GM12878 (cell line): ENCODE measurements at regions not wholly inside any gene's neighbourhood (a gene's known extent, or its start where the extent isn't known, plus 50 kb on each side); places are given as distances from the start of the nearest gene placed in this dataset.
A peak's percentile ranks its signal among the peaks of the same experiment; 100 is the strongest.

ENCODE experiments used
- ATAC-seq: fragments of 200-7000 bp; cut with Tn5 transposase; 3 replicates; pipeline ENCODE4 v1.9.1; 2020; ENCODE audit warnings: mild to moderate bottlenecking, moderate library complexity
- BruUV-seq: library from RNA; stranded (reverse); fragments of 400-500 nt; replicated peaks from 2 replicates; lab custom pipeline; 2021; lab: Mats Ljungman, UMichigan
- CTCF ChIA-PET: fragments of 300-600 bp; sonication (Branson Sonifier 250); formaldehyde crosslinking; extraction: SDS; loops from one replicate; lab custom pipeline; 2021; ENCODE audit warnings: inconsistent platforms; lab: Yijun Ruan, JAX
- POLR2A ChIA-PET: fragments of 350-600 bp; formaldehyde crosslinking; extraction: SDS; loops from one replicate; lab custom pipeline; 2021; ENCODE audit warnings: inconsistent platforms; lab: Charles Lee
- RAD21 ChIA-PET: fragments of 300-600 bp; sonication (Branson Sonifier 250); formaldehyde crosslinking; loops from one replicate; lab custom pipeline; 2023; ENCODE audit warnings: antibody characterized with exemption; ENCODE audit not compliant: unreplicated experiment; lab: Charles Lee
- SMC1A ChIA-PET: fragments of 300-600 bp; sonication (Branson Sonifier 250); formaldehyde crosslinking; loops from one replicate; lab custom pipeline; 2023; ENCODE audit not compliant: unreplicated experiment, uncharacterized antibody; lab: Charles Lee
- DNase-seq: peaks from one replicate; pipeline ENCODE4 v3.0.0-alpha.2; 2011; ENCODE audit warnings: low read depth, low spot score
- FAIRE-seq: peaks from 3 replicates; lab custom pipeline; 2011; peaks lifted over from hg19 to GRCh38; lab: Jason Lieb, UNC
- H2AFZ ChIP-seq: 2 replicates; pipeline ENCODE4 v1.6.0; 2011; ENCODE audit warnings: low read depth, low read length, control low read depth; ENCODE audit not compliant: control insufficient read depth
- H3K27ac ChIP-seq: 2 replicates; pipeline ENCODE4 v1.5.1; 2011; ENCODE audit warnings: control low read depth; ENCODE audit not compliant: control insufficient read depth, insufficient read depth
- H3K27me3 ChIP-seq, 2 experiments: replicated peaks in 1 of 2; 2 replicates each; pipeline versions ENCODE4 v1.6.0 to v1.6.1; 2011; ENCODE audit warnings: low read length in 1 of 2; ENCODE audit not compliant: control insufficient read depth in 2 of 2, insufficient read depth in 2 of 2
- H3K36me3 ChIP-seq, 2 experiments: 2 replicates each; pipeline ENCODE4 v1.5.1; 2011; ENCODE audit warnings: low read length in 1 of 2; ENCODE audit not compliant: control insufficient read depth in 2 of 2, insufficient read depth in 2 of 2
- H3K4me1 ChIP-seq: 2 replicates; pipeline ENCODE4 v1.6.1; 2011; ENCODE audit warnings: mild to moderate bottlenecking, low read length, moderate library complexity, mixed read lengths; ENCODE audit not compliant: control insufficient read depth, insufficient read depth
- H3K4me2 ChIP-seq: 2 replicates; pipeline ENCODE4 v1.6.0; 2011; ENCODE audit warnings: control low read depth; ENCODE audit not compliant: control insufficient read depth, insufficient read depth
- H3K4me3 ChIP-seq: fragments of 200-600 bp; sonication (generic); 2 replicates; pipeline ENCODE4 v1.5.1; 2016
- H3K79me2 ChIP-seq: 2 replicates; pipeline ENCODE4 v1.6.0; 2011; ENCODE audit warnings: low read length; ENCODE audit not compliant: control insufficient read depth, insufficient read depth
- H3K9ac ChIP-seq: 2 replicates; pipeline ENCODE4 v1.8.0; 2011; ENCODE audit warnings: low read length, control low read depth, mixed read lengths; ENCODE audit not compliant: control insufficient read depth, insufficient read depth
- H3K9me3 ChIP-seq: replicated peaks from 3 replicates; pipeline ENCODE4 v1.5.1; 2011; ENCODE audit warnings: mild to moderate bottlenecking, low read length; ENCODE audit not compliant: control insufficient read depth, insufficient read depth
- H4K20me1 ChIP-seq: 2 replicates; pipeline ENCODE4 v1.6.0; 2011; ENCODE audit not compliant: control insufficient read depth, insufficient read depth
- CREM ChIP-seq: IDR thresholded peaks from 2 replicates; pipeline ENCODE4 v1.6.1; 2014; ENCODE audit warnings: antibody characterized with exemption, low read depth
- JUNB ChIP-seq: IDR thresholded peaks from 2 replicates; pipeline ENCODE4 v1.6.1; 2016; ENCODE audit warnings: antibody characterized with exemption, mild to moderate bottlenecking
- NFIC ChIP-seq: IDR thresholded peaks from 2 replicates; pipeline ENCODE4 v1.6.1; 2012; ENCODE audit warnings: low read depth, mild to moderate bottlenecking, inconsistent platforms, low read length, moderate library complexity
- PML ChIP-seq: IDR thresholded peaks from 2 replicates; pipeline ENCODE4 v1.6.1; 2012; ENCODE audit warnings: low read length, inconsistent platforms
- RUNX3 ChIP-seq: IDR thresholded peaks from 2 replicates; pipeline ENCODE4 v1.6.1; 2012; ENCODE audit warnings: low read length, inconsistent platforms
- SPI1 ChIP-seq: IDR thresholded peaks from 2 replicates; pipeline ENCODE4 v1.6.1; 2011; ENCODE audit warnings: low read depth, mild to moderate bottlenecking, low read length, moderate library complexity, borderline replicate concordance; ENCODE audit not compliant: insufficient read depth
- TCF7 ChIP-seq: IDR thresholded peaks from 2 replicates; pipeline ENCODE4 v1.6.1; 2014; ENCODE audit warnings: antibody characterized with exemption, borderline replicate concordance
- WRNIP1 ChIP-seq: IDR thresholded peaks from 2 replicates; pipeline ENCODE4 v1.6.1; 2011; ENCODE audit warnings: low read depth, low read length, improper control_type of control experiment, borderline replicate concordance
- WGBS: methylation state at CpG from one replicate; pipeline ENCODE4 v1.1.6; 2016; ENCODE audit warnings: low lambda C conversion rate; ENCODE audit not compliant: insufficient replicate concordance, insufficient coverage; ENCODE audit errors: missing lambda C conversion rate; 5-methylcytosine and 5-hydroxymethylcytosine counted together
- in situ Hi-C: fragments of 300-500 bp; cut with MboI; formaldehyde crosslinking; loops from 9 replicates; pipeline ENCODE4 v1.14.3; 2018; ENCODE audit warnings: mixed read lengths
- intact Hi-C: fragments of 100-400 bp; cut with micrococcal nuclease; formaldehyde crosslinking; loops from one replicate; pipeline ENCODE4 v1.14.2; 2022; ENCODE audit not compliant: unreplicated experiment
- TF ChIP-seq, protein P1 (sequence below): IDR thresholded peaks from 2 replicates; pipeline ENCODE4 v1.6.1; 2012; ENCODE audit warnings: mild to moderate bottlenecking, low read depth, low read length
- TF ChIP-seq, protein P2 (sequence below): fragments of 450-650 bp; formaldehyde crosslinking; IDR thresholded peaks from 2 replicates; pipeline ENCODE4 v1.4.0; 2022; ENCODE audit warnings: mild to moderate bottlenecking, moderate library complexity
- TF ChIP-seq, protein P3 (sequence below), 3 experiments: IDR thresholded peaks in 2 of 3; conservative IDR thresholded peaks in 1 of 3; 2 replicates each; pipeline ENCODE4 v1.5.1; 2011; ENCODE audit warnings: low read depth in 3 of 3, low read length in 3 of 3, mild to moderate bottlenecking in 3 of 3, control low read depth in 2 of 3, moderate library complexity in 2 of 3, inconsistent platforms in 1 of 3, mixed read lengths in 1 of 3; ENCODE audit not compliant: control insufficient read depth in 2 of 3, insufficient read depth in 1 of 3; ENCODE audit errors: extremely low read depth in 1 of 3

DNA sequence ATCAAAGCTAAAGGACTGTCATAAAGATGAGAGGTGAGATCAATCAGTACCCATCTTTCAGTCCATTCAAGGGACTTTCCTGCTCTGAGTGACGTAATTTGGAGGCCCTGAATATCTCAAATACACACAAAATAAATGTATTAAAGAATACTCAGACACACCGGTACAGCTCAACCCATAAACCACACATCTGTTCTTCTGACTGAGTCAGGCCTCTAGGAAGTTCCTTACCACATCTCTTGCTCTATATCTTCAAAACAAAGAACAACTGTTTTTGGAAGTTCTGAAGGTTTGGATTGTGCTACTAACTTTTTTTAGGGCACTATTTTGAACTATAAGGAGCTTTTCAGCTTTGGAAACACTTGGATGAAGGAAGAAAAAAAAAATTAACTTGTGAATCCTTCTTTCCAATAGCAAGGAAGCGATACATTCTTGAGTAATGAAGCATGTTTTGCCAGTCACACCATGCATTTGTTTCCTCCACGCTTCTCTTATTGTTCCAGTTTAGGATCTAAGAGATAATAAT lies 866.5 kb upstream of the VRK2 start:
- RAD21 ChIA-PET = no interaction called here
- FAIRE-seq = no peak
- Histone ChIP-seq H2AFZ (no peak overlapping the region), H3K79me2 (no peaks in the 10 kb centered on the region), H3K9me3 (no peaks in the 10 kb centered on the region), H3K4me1 (no peaks in the 10 kb centered on the region), H4K20me1 (no peaks in the 10 kb centered on the region), H3K9ac (no peak overlapping the region), H3K4me3 (no peak overlapping the region), H3K27me3 (no peaks in the 10 kb centered on the region), H3K36me3 (no peaks in the 10 kb centered on the region), H3K27ac (no peak overlapping the region), H3K4me2 (no peak overlapping the region)
- in situ Hi-C loops (no loop called here), intact Hi-C loops (no loop called here)
- BruUV-seq = no TSS peak
- WGBS = 14% methylated on average over 4 of the region's 4 CpGs
- POLR2A ChIA-PET = no interaction called here
- DNase-seq = no peak
- CTCF ChIA-PET = interaction anchor here (1.3 kb wide), 1 partner anchor 317 kb away, joined by 4 read pairs; no protein-coding TSS in a partner anchor
- TF ChIP-seq, protein P1, sequence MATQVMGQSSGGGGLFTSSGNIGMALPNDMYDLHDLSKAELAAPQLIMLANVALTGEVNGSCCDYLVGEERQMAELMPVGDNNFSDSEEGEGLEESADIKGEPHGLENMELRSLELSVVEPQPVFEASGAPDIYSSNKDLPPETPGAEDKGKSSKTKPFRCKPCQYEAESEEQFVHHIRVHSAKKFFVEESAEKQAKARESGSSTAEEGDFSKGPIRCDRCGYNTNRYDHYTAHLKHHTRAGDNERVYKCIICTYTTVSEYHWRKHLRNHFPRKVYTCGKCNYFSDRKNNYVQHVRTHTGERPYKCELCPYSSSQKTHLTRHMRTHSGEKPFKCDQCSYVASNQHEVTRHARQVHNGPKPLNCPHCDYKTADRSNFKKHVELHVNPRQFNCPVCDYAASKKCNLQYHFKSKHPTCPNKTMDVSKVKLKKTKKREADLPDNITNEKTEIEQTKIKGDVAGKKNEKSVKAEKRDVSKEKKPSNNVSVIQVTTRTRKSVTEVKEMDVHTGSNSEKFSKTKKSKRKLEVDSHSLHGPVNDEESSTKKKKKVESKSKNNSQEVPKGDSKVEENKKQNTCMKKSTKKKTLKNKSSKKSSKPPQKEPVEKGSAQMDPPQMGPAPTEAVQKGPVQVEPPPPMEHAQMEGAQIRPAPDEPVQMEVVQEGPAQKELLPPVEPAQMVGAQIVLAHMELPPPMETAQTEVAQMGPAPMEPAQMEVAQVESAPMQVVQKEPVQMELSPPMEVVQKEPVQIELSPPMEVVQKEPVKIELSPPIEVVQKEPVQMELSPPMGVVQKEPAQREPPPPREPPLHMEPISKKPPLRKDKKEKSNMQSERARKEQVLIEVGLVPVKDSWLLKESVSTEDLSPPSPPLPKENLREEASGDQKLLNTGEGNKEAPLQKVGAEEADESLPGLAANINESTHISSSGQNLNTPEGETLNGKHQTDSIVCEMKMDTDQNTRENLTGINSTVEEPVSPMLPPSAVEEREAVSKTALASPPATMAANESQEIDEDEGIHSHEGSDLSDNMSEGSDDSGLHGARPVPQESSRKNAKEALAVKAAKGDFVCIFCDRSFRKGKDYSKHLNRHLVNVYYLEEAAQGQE = no peak
- peak; percentile 49; the same call in 1 of the 2 replicates for TF ChIP-seq RUNX3
- no peak for TF ChIP-seq WRNIP1
- no peak for TF ChIP-seq SPI1
- TF ChIP-seq, protein P2, sequence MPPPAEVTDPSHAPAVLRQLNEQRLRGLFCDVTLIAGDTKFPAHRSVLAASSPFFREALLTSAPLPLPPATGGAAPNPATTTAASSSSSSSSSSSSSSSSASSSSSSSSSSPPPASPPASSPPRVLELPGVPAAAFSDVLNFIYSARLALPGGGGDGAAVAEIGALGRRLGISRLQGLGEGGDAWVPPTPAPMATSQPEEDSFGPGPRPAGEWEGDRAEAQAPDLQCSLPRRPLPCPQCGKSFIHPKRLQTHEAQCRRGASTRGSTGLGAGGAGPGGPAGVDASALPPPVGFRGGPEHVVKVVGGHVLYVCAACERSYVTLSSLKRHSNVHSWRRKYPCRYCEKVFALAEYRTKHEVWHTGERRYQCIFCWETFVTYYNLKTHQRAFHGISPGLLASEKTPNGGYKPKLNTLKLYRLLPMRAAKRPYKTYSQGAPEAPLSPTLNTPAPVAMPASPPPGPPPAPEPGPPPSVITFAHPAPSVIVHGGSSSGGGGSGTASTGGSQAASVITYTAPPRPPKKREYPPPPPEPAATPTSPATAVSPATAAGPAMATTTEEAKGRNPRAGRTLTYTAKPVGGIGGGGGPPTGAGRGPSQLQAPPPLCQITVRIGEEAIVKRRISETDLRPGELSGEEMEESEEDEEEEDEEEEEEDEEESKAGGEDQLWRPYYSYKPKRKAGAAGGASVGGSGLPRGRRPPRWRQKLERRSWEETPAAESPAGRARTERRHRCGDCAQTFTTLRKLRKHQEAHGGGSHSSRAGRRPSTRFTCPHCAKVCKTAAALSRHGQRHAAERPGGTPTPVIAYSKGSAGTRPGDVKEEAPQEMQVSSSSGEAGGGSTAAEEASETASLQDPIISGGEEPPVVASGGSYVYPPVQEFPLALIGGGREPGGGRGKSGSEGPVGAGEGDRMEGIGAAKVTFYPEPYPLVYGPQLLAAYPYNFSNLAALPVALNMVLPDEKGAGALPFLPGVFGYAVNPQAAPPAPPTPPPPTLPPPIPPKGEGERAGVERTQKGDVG (CRISPR knock-in tag) = no peak
- 0 out of 2 replicates have a peak, but pooled peaks have one; percentile 31 for TF ChIP-seq JUNB
- TF ChIP-seq PML = no peak
- TF ChIP-seq TCF7 = peak; percentile 55; the same call in 1 of the 2 replicates
- peak; percentile 59; the same call in 1 of the 2 replicates for TF ChIP-seq NFIC
- peak; percentile 18; the same call in 1 of the 2 replicates for TF ChIP-seq CREM
- TF ChIP-seq, protein P3, sequence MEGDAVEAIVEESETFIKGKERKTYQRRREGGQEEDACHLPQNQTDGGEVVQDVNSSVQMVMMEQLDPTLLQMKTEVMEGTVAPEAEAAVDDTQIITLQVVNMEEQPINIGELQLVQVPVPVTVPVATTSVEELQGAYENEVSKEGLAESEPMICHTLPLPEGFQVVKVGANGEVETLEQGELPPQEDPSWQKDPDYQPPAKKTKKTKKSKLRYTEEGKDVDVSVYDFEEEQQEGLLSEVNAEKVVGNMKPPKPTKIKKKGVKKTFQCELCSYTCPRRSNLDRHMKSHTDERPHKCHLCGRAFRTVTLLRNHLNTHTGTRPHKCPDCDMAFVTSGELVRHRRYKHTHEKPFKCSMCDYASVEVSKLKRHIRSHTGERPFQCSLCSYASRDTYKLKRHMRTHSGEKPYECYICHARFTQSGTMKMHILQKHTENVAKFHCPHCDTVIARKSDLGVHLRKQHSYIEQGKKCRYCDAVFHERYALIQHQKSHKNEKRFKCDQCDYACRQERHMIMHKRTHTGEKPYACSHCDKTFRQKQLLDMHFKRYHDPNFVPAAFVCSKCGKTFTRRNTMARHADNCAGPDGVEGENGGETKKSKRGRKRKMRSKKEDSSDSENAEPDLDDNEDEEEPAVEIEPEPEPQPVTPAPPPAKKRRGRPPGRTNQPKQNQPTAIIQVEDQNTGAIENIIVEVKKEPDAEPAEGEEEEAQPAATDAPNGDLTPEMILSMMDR (IDR thresholded peaks at IDR 0.05 in 2 of 3, conservative IDR thresholded peaks at IDR 0.05 in 1 of 3; ENCODE audit: control insufficient read depth in 2 of 3, extremely low read depth in 1 of 3, insufficient read depth in 1 of 3, low read depth in 3 of 3, low read length in 3 of 3) = no peak
- ATAC-seq = peak; percentile 87
- SMC1A ChIA-PET = interaction anchor here (1.2 kb wide), 1 partner anchor 79 kb away, joined by 5 read pairs; no protein-coding TSS in a partner anchor
